GM19328 (cell line): ENCODE measurements at regions not wholly inside any gene's neighbourhood (a gene's known extent, or its start where the extent isn't known, plus 50 kb on each side); places are given as distances from the start of the nearest gene placed in this dataset.
"Not testable (repeated sequence)": the region's sequence is repeated elsewhere in the genome, so short reads cannot be mapped to it uniquely, and the experiment has no call there.

Source experiments
- ATAC-seq: cut with Tn5 transposase; IDR thresholded peaks from one replicate; pipeline ENCODE4 v1.9.1; 2021; ENCODE audit warnings: mild to moderate bottlenecking, moderate library complexity; ENCODE audit not compliant: unreplicated experiment

- ATAC-seq = no peak
Measured at GRCh38 chr12:75874441-75874840, 157.1 kb downstream of the PHLDA1 start.

- ATAC-seq = no peak
Measured at GRCh38 chr12:75872762-75873161, 158.8 kb downstream of the PHLDA1 start.

GRCh38 chr12:75870878-75871277 is 160.7 kb downstream of the PHLDA1 start:
- ATAC-seq = no peak

- ATAC-seq = no peak
Measured at GRCh38 chr12:75868501-75868900, 163.1 kb downstream of the PHLDA1 start.

GRCh38 chr12:75865315-75865714 is 166.3 kb downstream of the PHLDA1 start:
- ATAC-seq = no peak

GRCh38 chr12:75864161-75864560 is 167.4 kb downstream of the PHLDA1 start:
- no peak for ATAC-seq

- no peak for ATAC-seq
Measured at GRCh38 chr12:75863533-75863932, 168.0 kb downstream of the PHLDA1 start.

- ATAC-seq = no peak
Measured at GRCh38 chr12:75862692-75863471, 168.7 kb downstream of the PHLDA1 start.

GRCh38 chr12:75859868-75860267 is 171.7 kb downstream of the PHLDA1 start:
- no peak for ATAC-seq

GRCh38 chr12:75856235-75856634 is 175.3 kb downstream of the PHLDA1 start:
- ATAC-seq = no peak

- ATAC-seq = no peak
Measured at GRCh38 chr12:75855360-75855759, 176.2 kb downstream of the PHLDA1 start.

- no peak for ATAC-seq
Measured at GRCh38 chr12:75854681-75855309, 176.8 kb downstream of the PHLDA1 start.

GRCh38 chr12:75854137-75854536 is 177.4 kb downstream of the PHLDA1 start:
- not testable (repeated sequence) for ATAC-seq

GRCh38 chr12:75853626-75854025 is 177.9 kb downstream of the PHLDA1 start:
- ATAC-seq = no peak

- no peak for ATAC-seq
Measured at GRCh38 chr12:75852956-75853355, 178.6 kb downstream of the PHLDA1 start.

- ATAC-seq = no peak
Measured at GRCh38 chr12:75852143-75852542, 179.4 kb downstream of the PHLDA1 start.

GRCh38 chr12:75850721-75851462 is 180.7 kb downstream of the PHLDA1 start:
- no peak for ATAC-seq

GRCh38 chr12:75848961-75849360 is 182.6 kb downstream of the PHLDA1 start:
- no peak for ATAC-seq

GRCh38 chr12:75848431-75848925 is 183.1 kb downstream of the PHLDA1 start:
- ATAC-seq = no peak

GRCh38 chr12:75846102-75846501 is 185.5 kb downstream of the PHLDA1 start:
- ATAC-seq = no peak

GRCh38 chr12:75844985-75845384 is 186.6 kb downstream of the PHLDA1 start:
- ATAC-seq = no peak
